GM18520 (cell line): ENCODE measurements at regions not wholly inside any gene's neighbourhood (a gene's known extent, or its start where the extent isn't known, plus 50 kb on each side); places are given as distances from the start of the nearest gene placed in this dataset.

ENCODE experiments used
- ATAC-seq: cut with Tn5 transposase; IDR thresholded peaks from one replicate; pipeline ENCODE4 v1.9.1; 2021; ENCODE audit not compliant: unreplicated experiment

- ATAC-seq: no peak
Observed at GRCh38 chr10:108399465-108399864, 1235.0 kb upstream of the SORCS1 start.

- ATAC-seq: no peak
Observed at GRCh38 chr10:108393089-108393488, 1228.6 kb upstream of the SORCS1 start.

DNA sequence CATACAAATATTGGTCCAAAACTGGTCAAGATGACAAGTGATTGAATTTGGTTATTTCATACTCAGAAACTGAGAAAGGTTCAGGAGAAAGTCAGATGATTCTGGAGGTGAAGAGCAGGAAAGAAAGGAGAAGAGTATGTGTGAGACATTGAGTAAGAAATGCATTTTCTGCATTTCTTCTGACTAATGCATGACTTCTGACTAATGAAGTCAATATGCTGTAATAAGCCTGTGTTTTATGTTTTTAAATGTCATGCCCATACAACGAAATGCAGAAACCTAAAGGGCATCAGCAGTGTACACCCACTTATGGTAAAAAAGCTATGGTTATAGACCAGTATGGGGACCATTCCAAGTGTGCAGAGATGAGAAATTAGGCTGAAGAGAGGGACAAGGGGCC is 1227.8 kb upstream of the SORCS1 start:
- ATAC-seq: no peak

- ATAC-seq: no peak
Observed at GRCh38 chr10:108388706-108389105, 1224.2 kb upstream of the SORCS1 start.

DNA sequence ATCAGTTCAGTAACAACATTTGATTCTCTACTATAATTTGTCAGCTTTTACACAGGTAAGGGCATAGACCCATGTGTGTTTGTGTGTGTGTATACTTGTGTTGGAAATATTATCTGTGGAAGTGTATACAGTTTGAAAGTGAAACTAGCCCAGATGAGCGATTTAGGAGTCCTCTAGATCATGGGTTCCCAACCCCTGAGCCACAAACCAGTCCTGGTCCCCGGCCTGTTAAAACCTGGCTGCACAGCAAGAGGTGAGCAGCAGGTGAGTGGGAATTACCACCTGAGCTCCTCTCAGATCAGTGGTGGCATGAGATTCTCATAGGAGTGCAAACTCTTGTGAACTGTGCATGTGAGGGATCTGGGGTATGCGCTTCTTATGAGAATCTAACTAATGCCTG is 1221.5 kb upstream of the SORCS1 start:
- no peak for ATAC-seq

DNA sequence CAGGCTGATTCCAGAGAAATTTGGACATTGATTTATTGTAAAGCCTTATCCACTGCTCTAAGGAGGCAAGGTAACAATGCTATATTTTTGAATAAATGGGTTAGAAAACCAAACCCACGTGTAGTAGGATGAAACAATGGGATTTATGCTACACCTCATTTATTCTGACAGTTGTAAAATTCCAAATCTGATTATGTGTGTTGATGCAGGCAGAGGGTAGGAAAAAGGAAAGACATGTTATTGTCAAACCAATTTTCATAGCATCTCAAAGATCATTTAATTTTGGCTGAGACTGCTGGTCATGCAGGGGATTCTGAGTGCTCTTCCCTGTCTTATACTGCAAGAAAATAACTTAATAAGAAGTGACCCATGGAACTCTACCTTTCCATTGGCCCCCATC is 1219.9 kb upstream of the SORCS1 start:
- no peak for ATAC-seq

- no peak for ATAC-seq
Observed at GRCh38 chr10:108378779-108379178, 1214.3 kb upstream of the SORCS1 start.

DNA sequence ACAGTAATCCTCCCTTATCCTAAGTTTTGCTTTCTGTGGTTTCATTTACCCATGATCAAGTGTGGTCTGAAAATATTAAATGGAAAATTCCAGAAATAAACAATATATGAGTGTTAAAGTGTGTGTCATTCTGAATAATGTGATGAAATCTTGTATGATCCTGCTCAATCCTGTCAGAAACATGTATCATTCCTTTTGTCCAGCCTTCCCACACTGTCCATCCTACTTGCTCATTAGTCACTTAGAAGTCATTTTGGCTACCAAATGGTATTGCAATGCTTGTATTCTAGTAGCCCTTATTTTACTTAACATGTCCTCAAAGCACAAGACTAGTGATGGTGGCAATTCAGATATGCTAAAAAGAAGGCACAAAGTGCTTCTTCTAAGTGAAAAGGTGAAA is 1211.2 kb upstream of the SORCS1 start:
- ATAC-seq: no peak

- ATAC-seq: no peak
Observed at GRCh38 chr10:108374991-108375390, 1210.5 kb upstream of the SORCS1 start.

DNA sequence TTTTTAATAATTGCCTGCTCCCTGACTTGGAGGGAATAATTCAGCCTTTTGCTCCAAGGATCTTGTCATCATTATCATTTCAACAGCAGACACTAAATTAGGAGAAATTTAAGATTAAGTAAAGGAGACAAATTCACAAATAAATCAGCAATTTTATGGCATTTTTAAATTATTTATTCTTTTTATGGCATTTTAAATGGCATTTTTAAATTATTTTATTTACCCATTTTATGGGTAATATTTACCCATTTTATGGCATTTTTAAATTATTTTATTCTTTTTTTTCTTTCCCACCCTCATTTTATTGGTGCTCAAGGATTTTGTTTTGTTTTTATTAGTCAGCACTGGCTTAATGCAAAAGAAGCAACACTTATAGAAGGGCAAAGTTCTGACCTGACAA is 1201.0 kb upstream of the SORCS1 start:
- ATAC-seq: no peak

- ATAC-seq: no peak
Observed at GRCh38 chr10:108363576-108363975, 1199.1 kb upstream of the SORCS1 start.

GRCh38 chr10:108362961-108363360 is 1198.5 kb upstream of the SORCS1 start:
- ATAC-seq: no peak

DNA sequence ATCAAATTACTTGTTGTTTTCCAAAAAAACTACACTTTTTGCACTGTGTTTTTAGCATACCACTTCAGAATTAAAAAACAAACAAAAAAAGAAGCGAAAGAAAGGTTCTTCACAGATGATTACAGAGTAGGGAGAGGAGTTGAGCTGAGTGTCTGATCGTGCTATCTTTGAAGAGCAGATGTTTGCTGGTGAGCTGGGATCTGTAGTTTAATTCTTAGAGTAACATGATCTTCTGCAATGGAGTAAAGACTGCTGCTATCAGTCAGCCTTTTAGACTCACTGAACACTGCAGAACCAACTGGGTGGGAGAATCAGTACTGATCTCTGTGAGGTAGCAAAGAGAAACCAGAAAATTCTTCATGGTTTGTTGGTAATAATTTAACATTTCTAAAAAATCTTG is 1197.8 kb upstream of the SORCS1 start:
- no peak for ATAC-seq

- peak; percentile 38 for ATAC-seq
Observed at GRCh38 chr10:108360187-108360586, 1195.7 kb upstream of the SORCS1 start.

- peak; percentile 58 for ATAC-seq
Observed at GRCh38 chr10:108358912-108359311, 1194.4 kb upstream of the SORCS1 start.

- ATAC-seq: no peak
Observed at GRCh38 chr10:108352771-108353170, 1188.3 kb upstream of the SORCS1 start.

DNA sequence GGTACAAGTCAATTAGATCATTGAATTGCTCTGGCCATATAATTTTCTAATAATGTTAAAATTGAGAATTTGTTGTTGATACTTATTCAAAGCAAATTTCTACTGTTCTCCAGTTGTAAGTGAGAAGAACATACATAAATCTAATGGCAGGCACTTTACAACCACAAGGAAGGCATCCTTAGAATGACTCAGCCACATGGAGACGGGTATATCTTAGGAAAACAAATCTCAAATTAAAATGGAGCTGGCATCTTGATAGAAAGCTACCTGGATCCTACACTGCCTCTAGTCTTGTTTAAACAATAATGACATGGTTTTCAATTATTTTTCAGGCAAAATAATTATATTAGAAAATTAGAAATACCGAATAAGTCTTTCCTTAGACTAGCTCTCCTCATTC is 1183.7 kb upstream of the SORCS1 start:
- no peak for ATAC-seq

- no peak for ATAC-seq
Observed at GRCh38 chr10:108346066-108346465, 1181.6 kb upstream of the SORCS1 start.

GRCh38 chr10:108338146-108338545 is 1173.6 kb upstream of the SORCS1 start:
- ATAC-seq: no peak

- no peak for ATAC-seq
Observed at GRCh38 chr10:108336836-108337235, 1172.3 kb upstream of the SORCS1 start.

- no peak for ATAC-seq
Observed at GRCh38 chr10:108327706-108328105, 1163.2 kb upstream of the SORCS1 start.

GRCh38 chr10:108323274-108323798 is 1158.8 kb upstream of the SORCS1 start:
- no peak for ATAC-seq

DNA sequence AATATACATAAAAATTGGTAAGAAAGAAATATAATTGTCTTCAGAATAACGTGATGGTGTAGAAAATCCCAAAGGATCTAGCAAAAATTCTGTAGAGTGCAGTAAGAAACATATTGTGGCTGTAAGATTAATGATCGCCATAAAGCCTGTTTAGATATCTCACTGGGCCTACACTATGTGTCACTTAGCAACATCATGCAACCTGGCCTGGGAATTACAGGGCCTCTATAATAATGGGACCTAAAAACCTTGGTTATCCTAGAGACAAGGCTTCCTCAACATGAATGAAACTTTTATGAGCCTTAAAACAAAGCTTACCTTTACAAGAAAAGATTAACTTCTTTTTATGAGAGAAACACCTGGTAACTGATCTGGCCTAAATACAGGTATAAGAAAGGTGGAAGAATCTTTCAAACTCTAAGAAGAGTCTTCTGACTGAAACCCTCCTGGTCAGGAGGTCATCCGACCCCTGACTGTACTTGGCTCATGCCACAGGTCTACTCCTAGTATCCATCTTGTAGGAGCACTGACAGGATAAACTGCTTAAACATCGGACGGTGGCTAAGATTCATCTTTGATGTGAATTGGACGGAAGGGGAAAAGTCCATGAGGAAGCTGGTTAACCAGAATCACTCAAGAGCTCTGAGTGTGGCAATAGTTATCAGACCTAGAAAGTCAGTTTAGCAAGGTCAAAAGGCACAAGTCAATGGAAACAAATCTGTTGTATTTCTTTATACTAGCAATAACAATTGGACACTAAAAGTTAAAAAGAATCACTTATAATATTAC is 1155.1 kb upstream of the SORCS1 start:
- no peak for ATAC-seq
